ENCODE measurements at regions not wholly inside any gene's neighbourhood (a gene's known extent, or its start where the extent isn't known, plus 50 kb on each side); places are given as distances from the start of the nearest gene placed in this dataset.

- H3K36me3 ChIP-seq (ENCODE audit: control insufficient read depth, insufficient read depth, low read length) = no peaks in the 10 kb centered on the region
- no peaks in the 10 kb centered on the region for H3K4me1 ChIP-seq
- no peaks in the 10 kb centered on the region for H3K79me2 ChIP-seq
- no peak overlapping the region for H3K27ac ChIP-seq
- H3K9me3 ChIP-seq (ENCODE audit: control insufficient read depth, low read length) = no peaks in the 10 kb centered on the region
- TF ChIP-seq CTCF (IDR thresholded peaks at IDR 0.05) = no peak
- H3K27me3 ChIP-seq (ENCODE audit: control insufficient read depth, insufficient read depth, low read length) = no peaks in the 10 kb centered on the region
- H2AFZ ChIP-seq = no peak overlapping the region
- no peak overlapping the region for H3K4me3 ChIP-seq (ENCODE audit: low read depth, low read length)
- no peak overlapping the region for H3K4me2 ChIP-seq (ENCODE audit: low read length)
- no peak overlapping the region for H3K9ac ChIP-seq
These were observed 374.3 kb downstream of the PCDH7 start for GRCh38 chr4:31094474-31094873.

GRCh38 chr4:31097999-31098398, 377.8 kb downstream of the PCDH7 start:
- Histone ChIP-seq H3K79me2 (no peaks in the 10 kb centered on the region), H3K4me1 (no peaks in the 10 kb centered on the region), H3K27me3 (ENCODE audit: control insufficient read depth, insufficient read depth, low read length) (no peaks in the 10 kb centered on the region), H3K36me3 (ENCODE audit: control insufficient read depth, insufficient read depth, low read length) (no peaks in the 10 kb centered on the region), H3K4me3 (ENCODE audit: low read depth, low read length) (no peak overlapping the region), H3K4me2 (ENCODE audit: low read length) (no peak overlapping the region), H3K27ac (no peak overlapping the region), H2AFZ (no peak overlapping the region), H3K9ac (no peak overlapping the region), H3K9me3 (ENCODE audit: control insufficient read depth, low read length) (no peaks in the 10 kb centered on the region)
- TF ChIP-seq CTCF (IDR thresholded peaks at IDR 0.05) = no peak

GRCh38 chr4:31100536-31100935, 380.4 kb downstream of the PCDH7 start:
- H3K4me2 ChIP-seq (ENCODE audit: low read length) = no peak overlapping the region
- H2AFZ ChIP-seq = no peak overlapping the region
- H3K9me3 ChIP-seq (ENCODE audit: control insufficient read depth, low read length) = no peaks in the 10 kb centered on the region
- TF ChIP-seq CTCF (IDR thresholded peaks at IDR 0.05) = no peak
- no peaks in the 10 kb centered on the region for H3K79me2 ChIP-seq
- no peaks in the 10 kb centered on the region for H3K36me3 ChIP-seq (ENCODE audit: control insufficient read depth, insufficient read depth, low read length)
- H3K9ac ChIP-seq = no peak overlapping the region
- H3K4me1 ChIP-seq = no peaks in the 10 kb centered on the region
- no peaks in the 10 kb centered on the region for H3K27me3 ChIP-seq (ENCODE audit: control insufficient read depth, insufficient read depth, low read length)
- H3K27ac ChIP-seq = no peak overlapping the region
- no peak overlapping the region for H3K4me3 ChIP-seq (ENCODE audit: low read depth, low read length)

GRCh38 chr4:31104043-31104442, 383.9 kb downstream of the PCDH7 start:
- Histone ChIP-seq H3K27me3 (ENCODE audit: control insufficient read depth, insufficient read depth, low read length) (no peaks in the 10 kb centered on the region), H3K9ac (no peak overlapping the region), H3K36me3 (ENCODE audit: control insufficient read depth, insufficient read depth, low read length) (no peaks in the 10 kb centered on the region), H2AFZ (no peak overlapping the region), H3K4me3 (ENCODE audit: low read depth, low read length) (no peak overlapping the region), H3K4me2 (ENCODE audit: low read length) (no peak overlapping the region), H3K27ac (no peak overlapping the region), H3K9me3 (ENCODE audit: control insufficient read depth, low read length) (no peaks in the 10 kb centered on the region), H3K4me1 (no peaks in the 10 kb centered on the region), H3K79me2 (no peaks in the 10 kb centered on the region)
- no peak for TF ChIP-seq CTCF (IDR thresholded peaks at IDR 0.05)

- no peaks in the 10 kb centered on the region for H3K27me3 ChIP-seq (ENCODE audit: control insufficient read depth, insufficient read depth, low read length)
- no peak overlapping the region for H2AFZ ChIP-seq
- no peak overlapping the region for H3K27ac ChIP-seq
- no peak overlapping the region for H3K9ac ChIP-seq
- H3K4me1 ChIP-seq = no peaks in the 10 kb centered on the region
- no peak overlapping the region for H3K4me3 ChIP-seq (ENCODE audit: low read depth, low read length)
- H3K36me3 ChIP-seq (ENCODE audit: control insufficient read depth, insufficient read depth, low read length) = no peaks in the 10 kb centered on the region
- no peaks in the 10 kb centered on the region for H3K9me3 ChIP-seq (ENCODE audit: control insufficient read depth, low read length)
- no peak overlapping the region for H3K4me2 ChIP-seq (ENCODE audit: low read length)
- TF ChIP-seq CTCF (IDR thresholded peaks at IDR 0.05) = no peak
- no peaks in the 10 kb centered on the region for H3K79me2 ChIP-seq
These were observed 384.4 kb downstream of the PCDH7 start for GRCh38 chr4:31104577-31104976.
